ENCODE measurements at regions not wholly inside any gene's neighbourhood (a gene's known extent, or its start where the extent isn't known, plus 50 kb on each side); places are given as distances from the start of the nearest gene placed in this dataset.
"Not testable (repeated sequence)": the region's sequence is repeated elsewhere in the genome, so short reads cannot be mapped to it uniquely, and the experiment has no call there.

DNA sequence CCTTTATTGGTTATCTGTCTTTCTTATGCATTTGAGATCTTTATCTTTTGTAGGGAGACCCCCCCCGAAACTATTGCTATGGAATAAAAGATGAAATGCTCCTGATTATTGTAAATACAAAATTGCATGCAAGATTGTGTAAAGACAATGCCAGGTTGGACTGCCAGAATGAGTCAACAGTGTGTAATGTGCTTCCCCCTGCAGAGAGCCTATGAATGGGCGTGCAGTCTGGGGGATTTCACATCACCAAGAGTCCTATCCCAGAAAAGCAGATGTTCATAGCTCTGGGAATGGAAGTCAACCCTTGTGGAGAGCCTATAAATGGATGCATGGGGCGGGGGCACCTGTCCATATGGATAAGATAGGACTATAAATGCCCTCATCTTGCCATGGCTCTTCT, 584.3 kb downstream of the NSUN3 start:
- DNase-seq (ENCODE audit: low read depth, low spot score) = no peak

DNA sequence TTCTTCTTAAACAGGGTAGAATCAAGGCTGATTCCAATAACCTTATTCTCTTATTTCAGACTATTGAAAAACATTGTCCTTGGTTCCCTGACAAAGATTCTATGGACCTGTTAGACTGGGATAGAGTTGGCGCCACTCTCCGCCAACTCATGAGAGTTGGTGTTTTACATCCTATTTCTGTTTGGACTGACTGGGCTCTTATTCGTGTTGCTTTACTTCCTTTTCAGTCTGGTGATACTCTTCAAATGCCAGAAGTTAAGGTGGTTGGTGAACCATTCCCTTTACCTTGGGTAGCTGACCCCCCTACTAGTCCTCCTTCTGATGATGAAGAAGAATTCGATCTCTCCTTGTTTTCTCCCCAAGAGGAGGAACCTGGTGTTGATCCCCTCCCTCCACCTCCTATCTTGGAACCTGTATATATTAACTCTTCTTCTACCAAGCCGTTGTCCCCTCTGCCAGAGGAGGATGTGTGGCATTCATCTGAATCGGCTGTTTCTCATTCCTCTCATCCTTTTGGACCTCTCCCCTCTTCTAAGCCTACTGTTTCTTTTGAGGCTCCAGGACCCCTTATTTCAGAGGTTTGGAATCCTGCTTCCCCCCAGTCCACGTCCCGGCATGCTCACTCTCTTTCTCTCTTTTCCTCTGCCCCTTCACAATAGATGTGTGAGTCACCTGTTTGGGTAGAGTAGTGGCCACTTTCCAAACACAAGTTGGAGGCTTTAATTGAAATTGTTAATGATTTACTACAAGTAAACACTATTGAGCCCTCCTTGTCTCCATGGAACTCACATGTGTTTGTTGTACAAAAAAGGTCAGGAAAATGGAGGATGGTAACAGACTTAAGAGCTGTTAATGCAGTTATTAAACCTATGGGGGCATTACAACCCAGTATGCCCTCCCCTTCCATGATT, 585.7 kb downstream of the NSUN3 start:
- H3K27ac ChIP-seq = not testable (repeated sequence)
- peak; percentile 22 for DNase-seq (ENCODE audit: low read depth, low spot score)

More for the DNA sequence above, 584.3 kb downstream of the NSUN3 start:
- peak overlapping the region; percentile 24 for H3K27ac ChIP-seq

DNA sequence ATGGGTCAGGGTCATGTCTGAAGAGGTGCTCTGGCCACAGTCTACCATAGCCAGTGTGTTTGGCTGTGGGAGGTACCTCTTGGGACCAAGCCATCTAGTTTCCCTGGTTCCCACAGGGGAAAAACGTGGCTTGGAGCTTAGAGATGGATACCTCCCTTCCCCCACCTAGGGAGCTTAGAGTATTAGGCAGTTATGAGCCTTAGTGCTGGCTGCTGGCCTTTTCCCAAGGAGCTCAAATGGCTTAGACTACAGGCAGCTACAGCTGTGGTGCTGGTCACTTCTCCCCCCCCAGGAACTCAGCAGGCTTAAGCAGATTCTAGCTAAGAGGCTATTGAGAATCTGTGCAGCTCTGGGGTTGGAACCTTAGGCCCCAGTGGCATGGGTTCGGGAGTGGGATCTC, 591.2 kb downstream of the NSUN3 start:
- no peak overlapping the region for H3K27ac ChIP-seq
- no peak for DNase-seq (ENCODE audit: low read depth, low spot score)

DNA sequence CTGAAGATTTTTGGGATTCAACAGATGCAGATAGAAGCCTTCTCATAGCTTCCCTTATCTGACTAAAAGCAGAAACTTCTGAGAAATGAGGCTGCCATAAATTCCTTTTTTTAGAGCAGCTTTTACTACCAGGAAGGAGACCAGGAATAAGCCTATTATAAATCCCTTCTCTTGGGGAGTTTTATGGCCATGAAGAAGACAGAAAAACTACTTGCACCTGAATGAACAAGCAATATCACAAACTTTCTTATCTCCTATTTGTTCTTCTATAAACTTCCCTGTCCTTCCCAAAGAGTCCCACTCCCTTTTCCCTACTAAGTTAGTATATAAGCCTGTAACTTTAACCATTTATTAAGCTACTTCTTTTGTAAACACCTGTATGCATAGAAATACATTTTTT, 603.1 kb downstream of the NSUN3 start:
- no peak for DNase-seq (ENCODE audit: low read depth, low spot score)
- no peak overlapping the region for H3K27ac ChIP-seq

DNA sequence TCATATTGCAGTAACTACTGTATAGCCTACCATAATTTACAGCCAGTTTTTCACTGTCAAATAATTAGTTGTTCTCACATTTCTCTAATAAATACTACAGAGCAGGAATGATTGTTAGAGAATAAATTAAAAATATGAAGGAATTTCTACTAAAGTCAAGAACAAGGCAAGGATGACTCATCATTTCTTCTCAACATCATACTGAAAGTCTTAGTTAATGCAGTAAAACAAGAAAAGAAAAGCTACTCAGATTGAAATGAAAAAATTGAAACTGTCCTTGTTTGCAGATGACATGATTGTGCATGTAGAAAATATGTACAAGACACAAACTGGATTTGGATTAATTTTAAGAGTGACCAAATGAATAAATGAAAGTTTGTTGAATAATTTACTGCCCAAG, 608.2 kb downstream of the NSUN3 start:
- no peak overlapping the region for H3K27ac ChIP-seq
- DNase-seq (ENCODE audit: low read depth, low spot score) = no peak

DNA sequence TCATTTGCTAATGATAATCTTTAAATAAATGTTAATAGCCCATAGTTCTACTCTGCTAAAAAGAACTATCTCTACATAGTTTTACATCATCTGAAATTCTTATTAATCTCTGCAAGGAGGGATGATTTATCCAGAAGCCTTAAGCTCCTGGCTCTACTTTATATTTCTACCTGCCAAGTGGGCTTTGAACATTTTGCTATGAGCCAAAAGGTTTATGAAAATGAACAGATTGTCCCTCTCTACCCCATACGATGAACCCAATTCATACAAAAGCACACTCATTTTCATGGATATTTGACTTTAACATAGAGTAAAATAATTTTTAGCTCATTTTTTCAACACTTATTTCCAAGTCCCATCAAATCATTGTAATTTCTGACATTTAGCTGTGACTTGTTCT, 611.0 kb downstream of the NSUN3 start:
- H3K27ac ChIP-seq = no peak overlapping the region
- DNase-seq (ENCODE audit: low read depth, low spot score) = no peak

DNA sequence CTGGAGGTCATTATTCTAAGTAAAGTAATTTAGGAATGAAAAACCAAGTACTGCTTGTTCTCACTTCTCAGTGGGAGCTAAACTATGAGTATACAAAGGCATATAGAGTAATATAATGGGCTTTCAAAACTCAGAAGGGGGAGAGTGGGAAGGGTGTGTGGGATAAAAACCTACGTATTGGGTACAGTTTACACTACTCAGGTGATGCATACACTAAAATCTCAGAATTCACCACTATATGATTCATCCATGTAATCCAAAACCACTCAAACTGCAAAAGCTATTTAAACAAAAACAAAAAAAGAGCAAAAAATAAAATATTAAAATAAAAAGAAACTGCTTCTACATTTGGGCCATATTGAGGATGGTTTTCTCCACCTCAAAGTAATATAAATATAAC, 623.3 kb downstream of the NSUN3 start:
- no peak for DNase-seq (ENCODE audit: low read depth, low spot score)
- no peak overlapping the region for H3K27ac ChIP-seq

DNA sequence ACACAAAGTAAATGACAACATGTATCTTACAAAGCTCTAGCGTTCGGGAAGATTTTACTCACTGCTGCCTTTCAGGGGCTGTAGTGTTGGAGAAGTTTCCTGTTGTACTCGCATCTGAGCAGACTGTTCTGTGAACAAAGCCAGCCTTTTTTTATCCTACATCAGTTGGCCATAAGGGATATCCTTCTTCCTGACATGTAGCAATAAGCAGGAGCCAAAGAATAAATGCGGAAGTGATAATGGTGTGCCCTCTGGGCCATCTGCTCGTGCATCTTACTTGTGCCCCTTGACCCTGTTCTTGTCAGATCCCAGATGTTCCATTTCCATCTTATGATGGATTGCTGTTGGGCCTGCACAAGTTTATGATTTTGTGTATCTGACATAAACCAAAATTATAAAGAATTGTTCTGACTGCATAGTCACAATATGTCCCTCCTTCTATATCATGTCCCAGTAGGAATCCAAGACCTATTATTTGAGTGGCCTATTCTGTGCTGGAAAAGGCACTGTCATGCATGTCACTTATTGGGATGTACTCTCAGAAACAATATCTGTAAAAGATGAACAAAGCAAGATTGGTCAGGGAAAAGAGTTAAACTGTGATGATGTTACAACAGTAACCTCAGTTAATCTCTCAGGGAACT, 631.3 kb downstream of the NSUN3 start:
- H3K27ac ChIP-seq = no peak overlapping the region
- DNase-seq (ENCODE audit: low read depth, low spot score) = no peak

DNA sequence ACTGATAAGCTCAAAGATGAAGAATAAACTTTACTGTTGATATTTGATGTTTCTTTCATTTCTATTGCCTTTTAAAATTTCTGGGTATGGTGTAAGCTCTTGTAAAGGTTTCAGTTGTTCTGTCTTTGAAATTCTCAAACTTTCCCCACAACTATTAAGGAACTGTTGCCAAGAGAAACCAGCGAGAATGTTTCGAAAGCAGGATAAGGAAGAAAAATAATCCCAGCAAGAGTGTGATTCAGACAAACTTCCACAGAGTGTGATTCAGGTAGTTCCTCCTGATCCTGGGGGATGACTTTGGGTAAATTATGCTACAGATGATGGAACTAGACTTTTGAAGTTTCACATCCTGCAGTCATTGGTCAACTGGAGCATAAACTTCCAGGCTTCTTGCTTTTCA, 632.0 kb downstream of the NSUN3 start:
- DNase-seq (ENCODE audit: low read depth, low spot score) = no peak
- H3K27ac ChIP-seq = no peak overlapping the region

DNA sequence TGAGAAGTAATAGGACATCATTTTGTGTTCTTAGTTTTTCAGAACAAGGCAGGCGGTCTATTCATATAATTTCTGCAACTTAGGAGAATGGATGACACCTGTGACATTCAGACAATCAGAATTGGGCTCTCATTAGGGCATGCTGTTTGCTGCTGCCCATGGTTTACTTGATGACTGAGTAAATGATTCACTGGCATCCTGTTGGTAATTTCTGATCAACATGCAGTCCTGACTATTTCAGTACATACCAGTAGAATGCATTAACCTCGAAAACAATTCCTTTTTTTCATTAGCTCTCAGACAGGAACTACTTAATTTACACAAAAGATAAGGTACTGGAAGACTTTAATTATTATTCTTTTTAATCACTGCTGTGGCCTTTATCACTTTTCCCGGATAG, 641.6 kb downstream of the NSUN3 start:
- DNase-seq (ENCODE audit: low read depth, low spot score) = no peak
- H3K27ac ChIP-seq = no peak overlapping the region

DNA sequence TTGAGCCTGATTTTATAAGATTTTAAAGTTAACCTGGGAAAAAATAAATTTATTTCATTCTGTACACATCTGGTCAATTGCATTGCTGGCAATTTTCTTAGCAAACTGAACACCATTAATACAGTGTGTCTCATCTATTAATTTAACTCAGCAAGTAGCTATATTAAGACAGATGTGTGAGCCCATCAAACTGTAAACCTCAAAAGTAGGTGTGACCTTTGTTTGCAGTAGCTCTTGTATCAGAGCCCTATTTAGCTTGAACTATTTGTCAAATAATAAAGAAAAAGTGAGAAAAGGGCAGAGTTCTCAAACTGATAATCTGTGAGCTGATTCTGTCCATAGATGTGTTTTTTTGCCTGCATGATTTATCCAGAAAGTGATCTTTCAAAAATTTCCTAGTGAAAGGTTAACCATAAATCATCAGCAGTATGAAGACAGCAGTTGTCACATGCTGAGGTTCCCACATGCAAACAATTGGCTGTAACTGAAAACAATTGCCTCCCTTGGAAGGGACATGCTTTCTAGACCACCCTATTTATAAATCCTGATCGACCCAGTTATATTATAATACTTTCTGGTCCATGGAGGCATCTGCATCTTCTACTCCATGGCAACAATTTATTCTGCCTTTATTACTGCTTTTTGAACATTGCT, 646.5 kb downstream of the NSUN3 start:
- DNase-seq (ENCODE audit: low read depth, low spot score) = no peak
- no peak overlapping the region for H3K27ac ChIP-seq

DNA sequence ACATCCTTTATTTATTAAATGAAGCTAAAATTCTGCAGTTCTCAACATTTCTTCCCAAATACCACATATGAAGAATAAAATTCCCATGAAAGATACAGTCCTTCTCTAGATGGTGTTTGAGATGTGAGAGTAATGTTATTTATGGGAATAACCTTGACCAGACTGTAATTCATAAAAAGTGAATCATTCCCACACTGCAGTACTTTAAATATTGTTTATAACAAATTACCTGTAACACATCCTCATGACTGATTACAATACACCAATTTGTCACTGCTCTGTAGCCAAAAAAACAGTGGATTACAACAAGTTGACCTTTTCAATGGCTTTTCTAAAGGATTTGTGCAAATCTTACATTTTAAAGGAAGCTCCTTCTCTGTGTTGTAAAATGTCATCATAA, 651.3 kb downstream of the NSUN3 start:
- no peak for DNase-seq (ENCODE audit: low read depth, low spot score)
- H3K27ac ChIP-seq = no peak overlapping the region

DNA sequence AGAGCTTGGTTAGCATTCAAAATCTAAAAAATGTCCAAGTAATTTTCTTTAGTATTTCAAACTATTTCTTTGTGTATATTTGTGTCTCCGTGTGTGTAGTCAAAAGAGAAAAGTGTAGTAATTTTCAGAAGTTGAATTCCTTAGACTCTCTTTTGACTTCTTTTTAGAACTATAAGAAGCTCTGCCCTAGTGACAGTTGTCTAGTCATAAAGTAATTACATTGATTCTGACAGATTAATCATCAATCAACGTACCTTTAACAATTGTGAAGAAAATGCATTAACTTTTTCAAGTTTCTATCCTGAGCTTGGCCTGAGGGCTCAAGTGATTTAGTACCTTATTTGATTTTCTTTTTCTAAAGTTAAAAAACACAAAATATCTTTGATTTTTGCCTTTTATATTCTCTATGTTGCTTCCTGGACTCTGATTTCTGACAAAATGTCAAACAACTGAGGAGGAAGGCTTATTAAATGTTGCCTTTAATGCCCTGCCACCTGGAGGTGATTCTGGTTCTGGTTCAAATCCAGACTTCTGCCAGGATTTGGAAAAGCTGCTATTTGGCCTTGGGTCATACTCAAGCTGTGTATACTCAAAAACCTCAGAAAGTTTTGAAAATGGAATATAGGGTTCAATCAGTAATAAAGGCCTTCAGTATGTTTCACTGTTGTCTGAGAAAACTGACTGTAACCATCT, 653.6 kb downstream of the NSUN3 start:
- no peak overlapping the region for H3K27ac ChIP-seq
- no peak for DNase-seq (ENCODE audit: low read depth, low spot score)

DNA sequence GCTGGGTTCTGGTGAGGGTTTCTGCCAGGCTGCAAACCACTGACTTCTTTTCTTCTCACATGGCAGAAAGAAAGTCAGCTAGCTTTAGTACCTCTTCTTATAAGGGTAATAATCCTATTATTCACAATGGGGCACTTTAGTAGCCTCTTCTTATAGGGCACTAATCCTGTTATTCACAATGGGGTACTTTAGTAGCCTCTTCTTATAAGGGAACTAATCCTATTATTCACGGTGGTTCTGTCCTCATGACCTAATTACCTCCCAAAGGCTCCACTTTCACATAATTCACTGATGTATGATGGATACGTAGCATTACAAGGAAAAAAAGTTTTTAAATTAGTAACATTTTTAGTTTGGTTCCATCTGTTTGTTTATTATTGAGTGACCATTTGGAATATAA, 671.3 kb downstream of the NSUN3 start:
- DNase-seq (ENCODE audit: low read depth, low spot score) = no peak
- H3K27ac ChIP-seq = no peak overlapping the region

DNA sequence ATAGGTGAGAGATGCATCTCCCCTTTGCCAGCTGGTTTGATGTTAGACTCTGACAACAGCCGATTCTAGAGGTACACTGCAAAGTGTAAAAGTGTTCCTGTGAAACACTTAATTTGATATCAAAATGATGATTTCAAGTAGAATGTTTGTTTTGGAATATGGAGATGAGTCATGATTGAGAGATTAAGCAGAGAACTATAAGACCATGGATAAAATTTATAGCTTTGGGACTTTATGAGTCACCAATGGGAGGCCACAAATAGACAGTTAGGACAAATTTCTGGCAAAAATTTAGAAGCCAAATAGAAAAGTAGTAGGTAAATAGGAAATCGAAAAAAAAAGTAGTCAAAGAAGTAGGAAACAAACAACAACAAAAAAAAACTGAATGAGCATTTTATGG, 672.5 kb downstream of the NSUN3 start:
- DNase-seq (ENCODE audit: low read depth, low spot score) = no peak
- H3K27ac ChIP-seq = no peak overlapping the region

DNA sequence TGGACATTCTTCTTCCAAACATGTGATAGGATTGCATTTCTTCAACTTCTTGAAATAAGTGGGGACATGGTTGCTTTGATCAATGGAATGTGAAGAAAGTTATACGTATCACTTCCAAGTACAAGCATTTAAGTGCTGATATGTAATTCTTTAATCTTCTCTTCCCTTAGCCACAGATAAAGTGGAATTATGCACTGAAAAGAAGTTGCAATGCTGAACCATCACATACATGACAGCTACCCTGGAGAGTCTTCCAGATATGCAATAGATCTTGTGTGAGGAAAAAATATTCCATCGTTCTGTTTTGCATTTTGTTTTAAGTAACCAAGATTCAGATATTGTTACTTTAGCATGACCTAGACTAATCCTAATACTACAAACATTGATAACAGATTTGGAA, 674.3 kb downstream of the NSUN3 start:
- no peak overlapping the region for H3K27ac ChIP-seq
- no peak for DNase-seq (ENCODE audit: low read depth, low spot score)

DNA sequence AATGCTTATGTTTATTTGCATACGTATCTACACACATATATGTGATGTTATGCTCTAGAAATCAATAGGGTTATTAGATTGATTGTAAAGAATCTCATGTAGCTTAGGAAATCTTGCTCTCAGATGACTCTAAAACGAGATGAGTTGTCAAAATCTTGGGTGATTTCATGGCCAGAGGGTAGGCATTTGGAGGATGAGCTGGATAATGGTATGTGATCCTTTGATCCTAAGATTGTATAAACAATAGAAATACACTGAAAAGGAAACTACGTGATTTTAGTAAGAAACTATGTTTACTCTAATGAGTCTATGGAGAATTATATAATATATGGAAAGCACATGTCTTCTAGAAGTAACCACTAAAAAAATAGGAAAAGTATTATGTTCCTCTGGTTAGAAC, 676.6 kb downstream of the NSUN3 start:
- no peak overlapping the region for H3K27ac ChIP-seq
- no peak for DNase-seq (ENCODE audit: low read depth, low spot score)

DNA sequence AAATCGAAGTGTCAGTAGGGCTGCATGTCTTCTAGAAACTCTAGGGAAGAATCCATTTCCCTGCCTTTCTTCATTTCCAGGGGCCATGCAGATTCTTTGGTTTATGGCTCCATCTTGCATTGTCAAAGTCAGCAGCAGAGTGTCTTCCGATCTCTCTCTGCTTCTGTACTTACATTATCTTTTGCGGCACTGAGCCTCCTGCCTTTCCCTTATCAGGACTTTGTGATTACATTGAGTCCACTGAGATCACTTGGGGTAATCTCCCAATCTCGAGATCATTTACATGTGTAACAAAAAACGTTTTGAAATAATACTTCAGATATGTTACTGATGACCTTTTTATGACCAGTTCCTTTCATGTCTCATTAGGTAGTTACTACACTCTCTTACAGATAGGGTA, 695.9 kb downstream of the NSUN3 start:
- DNase-seq (ENCODE audit: low read depth, low spot score) = no peak
- no peak overlapping the region for H3K27ac ChIP-seq

DNA sequence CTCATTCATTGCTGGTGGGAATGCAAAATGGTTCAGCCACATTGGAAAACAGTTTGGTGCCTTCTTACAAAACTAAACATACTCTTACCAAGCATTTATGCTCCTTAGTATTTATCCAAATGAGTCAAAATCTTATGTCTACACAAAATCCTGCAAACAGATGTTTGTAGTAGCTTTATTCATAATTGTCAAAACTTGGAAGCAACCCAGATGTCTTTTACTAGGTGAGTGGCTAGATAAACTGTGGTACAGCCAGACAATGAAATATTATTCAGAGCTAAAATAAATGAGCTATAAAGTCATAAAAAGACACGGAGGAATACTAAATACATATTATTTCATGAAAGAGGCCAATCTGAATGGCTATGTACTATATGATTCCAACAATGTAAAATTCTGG, 709.5 kb downstream of the NSUN3 start:
- no peak for DNase-seq (ENCODE audit: low read depth, low spot score)
- no peak overlapping the region for H3K27ac ChIP-seq

DNA sequence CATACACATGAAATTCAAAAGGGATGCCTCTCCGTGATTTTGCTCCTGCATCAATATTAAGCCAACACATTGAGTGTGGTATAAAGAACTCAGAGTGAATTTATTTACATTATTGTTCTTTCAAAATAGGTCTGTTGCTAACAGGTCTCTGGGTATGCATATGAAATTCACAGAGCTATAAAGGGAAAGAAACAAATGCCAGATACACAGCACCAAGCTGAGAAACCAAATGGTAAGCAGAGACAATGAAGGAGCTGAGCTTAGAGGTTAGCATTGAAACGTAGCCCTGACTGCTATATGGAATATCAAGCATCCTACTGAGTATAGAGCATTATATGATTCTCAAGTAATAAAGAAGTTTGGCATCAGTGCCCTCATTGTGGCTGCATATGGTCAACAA, 712.9 kb downstream of the NSUN3 start:
- H3K27ac ChIP-seq = no peak overlapping the region
- DNase-seq (ENCODE audit: low read depth, low spot score) = no peak

DNA sequence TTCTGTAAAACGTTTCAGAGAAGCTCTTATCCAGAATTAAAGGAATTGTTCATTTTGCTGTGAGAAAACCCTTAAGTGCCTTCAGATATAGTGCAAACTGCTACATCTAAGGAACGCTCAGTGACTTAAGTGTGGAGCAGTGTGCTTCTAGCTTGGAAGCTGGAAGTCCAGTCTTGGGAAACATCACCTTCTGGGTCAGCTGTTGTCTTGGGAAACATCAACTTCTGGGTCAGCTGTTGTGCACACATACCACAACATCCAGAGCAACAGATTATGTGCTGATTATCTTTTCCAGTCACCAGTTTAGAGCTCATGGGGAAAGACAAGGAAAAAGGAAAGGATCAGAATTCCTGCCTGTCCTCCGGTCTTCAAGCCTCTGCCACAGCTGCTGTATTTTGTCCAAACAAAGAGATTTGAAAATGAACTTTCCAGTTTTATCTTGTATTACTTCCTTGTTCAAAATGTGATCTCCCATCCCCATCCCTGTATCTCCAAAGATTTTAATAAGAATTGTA, 713.6 kb downstream of the NSUN3 start:
- no peak for DNase-seq (ENCODE audit: low read depth, low spot score)
- H3K27ac ChIP-seq = no peak overlapping the region
